ENCODE measurements at regions not wholly inside any gene's neighbourhood (a gene's known extent, or its start where the extent isn't known, plus 50 kb on each side); places are given as distances from the start of the nearest gene placed in this dataset.

GRCh38 chr3:20320489-20320888 lies 134.5 kb upstream of the SGO1 start:
- Histone ChIP-seq H3K4me1 (ENCODE audit: control insufficient read depth, insufficient read depth, low read length) (peaks cover 6% of the 10 kb centered on the region), H3K27ac (ENCODE audit: low read depth, low read length) (no peak overlapping the region), H3K9ac (ENCODE audit: extremely low read depth, low read length, poor library complexity, severe bottlenecking) (no peak overlapping the region), H3K4me3 (ENCODE audit: low read length) (no peak overlapping the region), H3K9me3 (ENCODE audit: control insufficient read depth, low read length) (peaks cover 7% of the 10 kb centered on the region), H3K27me3 (ENCODE audit: control insufficient read depth, insufficient read depth, low read length, poor library complexity, severe bottlenecking) (no peaks in the 10 kb centered on the region), H3K36me3 (ENCODE audit: control insufficient read depth, insufficient read depth, low read length) (no peaks in the 10 kb centered on the region)
- DNase-seq: no peak
- Mint-ChIP-seq H3K27me3 (ENCODE audit: insufficient read depth) (no peaks in the 10 kb centered on the region), H3K9me3 (peaks cover 9% of the 10 kb centered on the region), H3K27ac (no peak overlapping the region), H3K4me1 (peaks cover 12% of the 10 kb centered on the region), H3K36me3 (ENCODE audit: low read depth) (no peaks in the 10 kb centered on the region), H3K4me3 (no peak overlapping the region)
- WGBS, 2 experiments (ENCODE audit: insufficient coverage in 1 of 2, insufficient read length in 1 of 2): 85 to 94% methylated on average over 2 to 3 of the region's 3 CpGs
- no peak for TF ChIP-seq CTCF (conservative IDR thresholded peaks at IDR 0.05)

- peaks cover 12% of the 10 kb centered on the region for H3K4me1 Mint-ChIP-seq
- Histone ChIP-seq H3K9ac (ENCODE audit: extremely low read depth, low read length, poor library complexity, severe bottlenecking) (no peak overlapping the region), H3K36me3 (ENCODE audit: control insufficient read depth, insufficient read depth, low read length) (no peaks in the 10 kb centered on the region), H3K4me3 (ENCODE audit: low read length) (no peak overlapping the region), H3K27ac (ENCODE audit: low read depth, low read length) (no peak overlapping the region), H3K27me3 (ENCODE audit: control insufficient read depth, insufficient read depth, low read length, poor library complexity, severe bottlenecking) (no peaks in the 10 kb centered on the region), H3K9me3 (ENCODE audit: control insufficient read depth, low read length) (peaks cover 7% of the 10 kb centered on the region), H3K4me1 (ENCODE audit: control insufficient read depth, insufficient read depth, low read length) (peaks cover 6% of the 10 kb centered on the region)
- TF ChIP-seq CTCF (conservative IDR thresholded peaks at IDR 0.05): no peak
- no peaks in the 10 kb centered on the region for H3K36me3 Mint-ChIP-seq (ENCODE audit: low read depth)
- H3K9me3 Mint-ChIP-seq: peaks cover 6% of the 10 kb centered on the region
- no peak overlapping the region for H3K27ac Mint-ChIP-seq
- DNase-seq: no peak
- no peak overlapping the region for H3K4me3 Mint-ChIP-seq
- no peaks in the 10 kb centered on the region for H3K27me3 Mint-ChIP-seq (ENCODE audit: insufficient read depth)
Observed at GRCh38 chr3:20319551-20319950, 133.5 kb upstream of the SGO1 start.

- H3K9me3 Mint-ChIP-seq: no peaks in the 10 kb centered on the region
- Histone ChIP-seq H3K9ac (ENCODE audit: extremely low read depth, low read length, poor library complexity, severe bottlenecking) (no peak overlapping the region), H3K27me3 (ENCODE audit: control insufficient read depth, insufficient read depth, low read length, poor library complexity, severe bottlenecking) (no peaks in the 10 kb centered on the region), H3K36me3 (ENCODE audit: control insufficient read depth, insufficient read depth, low read length) (no peaks in the 10 kb centered on the region), H3K9me3 (ENCODE audit: control insufficient read depth, low read length) (peaks cover 3% of the 10 kb centered on the region), H3K4me3 (ENCODE audit: low read length) (no peak overlapping the region), H3K4me1 (ENCODE audit: control insufficient read depth, insufficient read depth, low read length) (no peaks in the 10 kb centered on the region), H3K27ac (ENCODE audit: low read depth, low read length) (no peak overlapping the region)
- WGBS, 2 experiments (ENCODE audit: insufficient coverage in 1 of 2, insufficient read length in 1 of 2): 94 to 95% methylated on average over 2 to 3 of the region's 3 CpGs
- no peak for DNase-seq
- no peak overlapping the region for H3K27ac Mint-ChIP-seq
- peaks cover 5% of the 10 kb centered on the region for H3K4me1 Mint-ChIP-seq
- no peak for TF ChIP-seq CTCF (conservative IDR thresholded peaks at IDR 0.05)
- no peaks in the 10 kb centered on the region for H3K27me3 Mint-ChIP-seq (ENCODE audit: insufficient read depth)
- H3K36me3 Mint-ChIP-seq (ENCODE audit: low read depth): no peaks in the 10 kb centered on the region
- H3K4me3 Mint-ChIP-seq: no peak overlapping the region
Observed at GRCh38 chr3:20317616-20318015, 131.6 kb upstream of the SGO1 start.

All from endodermal cell (in vitro differentiated cells).